K562 (cell line): ENCODE measurements at regions not wholly inside any gene's neighbourhood (a gene's known extent, or its start where the extent isn't known, plus 50 kb on each side); places are given as distances from the start of the nearest gene placed in this dataset.

Experiments
- ATAC-seq: fragments of 200-7000 bp; cut with Tn5 transposase; 3 replicates; pipeline ENCODE4 v1.9.1; 2020; ENCODE audit warnings: moderate library complexity
- BruUV-seq: library from RNA; stranded (reverse); fragments of 400-500 nt; replicated peaks from 2 replicates; lab custom pipeline; 2021; lab: Mats Ljungman, UMichigan
- CTCF ChIA-PET: fragments of 300-600 bp; formaldehyde crosslinking; extraction: SDS; loops from one replicate; lab custom pipeline; 2021; ENCODE audit warnings: low intra/inter-chr PET ratio; lab: Yijun Ruan, JAX
- POLR2A ChIA-PET: fragments of 300-600, 350-650 bp; sonication (Branson Sonifier 250); formaldehyde crosslinking; extraction: SDS; loops from one replicate; lab custom pipeline; 2021; ENCODE audit warnings: antibody characterized with exemption, inconsistent platforms; lab: Yijun Ruan, JAX
- DNase-seq, 4 experiments: peaks; one replicate each; pipeline versions ENCODE4 v3.0.0 to v3.0.0-alpha.2; 2011 to 2018; ENCODE audit warnings: low spot score in 3 of 4, mixed read lengths in 3 of 4; ENCODE audit errors: extremely low read depth in 1 of 4
- FAIRE-seq: peaks from 2 replicates; lab custom pipeline; 2011; peaks lifted over from hg19 to GRCh38; lab: Jason Lieb, UNC
- H2AFZ ChIP-seq: 2 replicates; pipeline ENCODE4 v1.6.0; 2011; ENCODE audit warnings: low read depth, low read length, control low read depth, inconsistent platforms
- H3K27ac ChIP-seq: fragments of 200-600 bp; 3 replicates; pipeline ENCODE4 v1.8.0; 2011; ENCODE audit warnings: low read depth, mild to moderate bottlenecking, control low read depth, inconsistent platforms, low read length, moderate library complexity, mixed read lengths; ENCODE audit errors: extremely low read depth
- H3K27me3 ChIP-seq, 2 experiments: fragments of 300-600 bp in 1 of 2; 2 replicates in 1 of 2; 3 replicates in 1 of 2; pipeline versions ENCODE4 v1.6.0 to v1.8.0; 2011; ENCODE audit warnings: inconsistent platforms in 2 of 2, low read length in 2 of 2, mild to moderate bottlenecking in 1 of 2, mixed read lengths in 1 of 2, moderate library complexity in 1 of 2; ENCODE audit not compliant: control insufficient read depth in 2 of 2, insufficient read depth in 2 of 2
- H3K36me3 ChIP-seq: fragments of 300-600 bp; 3 replicates; pipeline ENCODE4 v1.8.0; 2011; ENCODE audit warnings: mild to moderate bottlenecking, low read length, inconsistent platforms; ENCODE audit not compliant: control insufficient read depth, insufficient read depth
- H3K4me1 ChIP-seq, 2 experiments: fragments of 200-600 bp in 1 of 2; replicated peaks in 1 of 2; 2 replicates in 1 of 2; 3 replicates in 1 of 2; pipeline versions ENCODE4 v1.5.1 to v1.8.0; 2011; ENCODE audit warnings: inconsistent platforms in 2 of 2, low read length in 2 of 2, mild to moderate bottlenecking in 1 of 2, mixed read lengths in 1 of 2, moderate library complexity in 1 of 2; ENCODE audit not compliant: control insufficient read depth in 2 of 2, insufficient read depth in 2 of 2
- H3K4me2 ChIP-seq: 2 replicates; pipeline ENCODE4 v1.6.1; 2011; ENCODE audit warnings: low read length, control low read depth, inconsistent platforms, mixed read lengths; ENCODE audit not compliant: insufficient read depth
- H3K4me3 ChIP-seq: fragments of 200-600 bp; sonication (generic), shearing (Covaris generic); 2 replicates; pipeline ENCODE4 v1.5.1; 2016; ENCODE audit warnings: control low read depth, inconsistent platforms
- H3K79me2 ChIP-seq: fragments of 200-600 bp; 3 replicates; pipeline ENCODE4 v1.8.0; 2011; ENCODE audit warnings: low read length, inconsistent platforms; ENCODE audit not compliant: control insufficient read depth, insufficient read depth
- H3K9ac ChIP-seq, 2 experiments: 2 replicates each; pipeline versions ENCODE4 v1.6.0 to v1.6.1; 2011; ENCODE audit warnings: low read depth in 2 of 2, low read length in 2 of 2, control low read depth in 1 of 2, inconsistent platforms in 1 of 2, mild to moderate bottlenecking in 1 of 2, mixed read lengths in 1 of 2; ENCODE audit not compliant: insufficient read depth in 1 of 2
- H3K9me1 ChIP-seq: one replicate; pipeline ENCODE4 v1.6.0; 2011; ENCODE audit warnings: inconsistent platforms, mild to moderate bottlenecking, low read length, moderate library complexity; ENCODE audit not compliant: control insufficient read depth, insufficient read depth
- H3K9me3 ChIP-seq: replicated peaks from 2 replicates; pipeline ENCODE4 v1.5.1; 2011; ENCODE audit warnings: low read depth, low read length, inconsistent platforms; ENCODE audit not compliant: control insufficient read depth, insufficient read depth
- H4K20me1 ChIP-seq: replicated peaks from 2 replicates; pipeline ENCODE4 v1.6.1; 2011; ENCODE audit warnings: low read length, inconsistent platforms, mixed read lengths; ENCODE audit not compliant: control insufficient read depth, insufficient read depth
- CEBPG ChIP-seq, 3 experiments: fragments of 200-800 bp in 1 of 3; sonication (Bioruptor generic) in 1 of 3; sonication (generic) in 1 of 3; formaldehyde crosslinking in 1 of 3; IDR thresholded peaks in 2 of 3; conservative IDR thresholded peaks in 1 of 3; 2 replicates each; pipeline versions ENCODE4 v1.6.1 to v1.8.0; 2016 to 2022; ENCODE audit warnings: missing compliant biosample characterization in 2 of 3, missing genetic modification characterization in 2 of 3, mild to moderate bottlenecking in 1 of 3, missing genetic modification reagents in 1 of 3
- KLF13 ChIP-seq: fragments of 450-650 bp; IDR thresholded peaks from 2 replicates; pipeline ENCODE4 v1.6.1; 2016; ENCODE audit warnings: missing genetic modification characterization, low read depth, mild to moderate bottlenecking, missing compliant biosample characterization, moderate library complexity, borderline replicate concordance
- SREBF1 ChIP-seq: fragments of 150-350 bp; IDR thresholded peaks from 2 replicates; pipeline ENCODE4 v1.6.1; 2014; ENCODE audit warnings: antibody characterized with exemption, low read depth, low read length, borderline replicate concordance
- WGBS: fragments of 100-300 bp; shearing (Covaris generic); methylation state at CpG from one replicate; pipeline ENCODE4 v1.1.6; 2016; ENCODE audit warnings: low coverage, mixed read lengths; ENCODE audit not compliant: insufficient coverage; ENCODE audit errors: missing lambda C conversion rate; 5-methylcytosine and 5-hydroxymethylcytosine counted together
- in situ Hi-C: fragments of 300-500 bp; cut with MboI; formaldehyde crosslinking; loops from 4 replicates; pipeline ENCODE4 v1.15.0; 2018; ENCODE audit warnings: inconsistent platforms, mixed read lengths
- intact Hi-C: fragments of 100-400 bp; cut with micrococcal nuclease; formaldehyde crosslinking; loops from 2 replicates; pipeline ENCODE4 v1.14.2; 2022
- TF ChIP-seq, protein P1 (sequence below): fragments of 250-450 bp; sonication (Bioruptor Pico); IDR thresholded peaks from 2 replicates; pipeline ENCODE4 v1.8.0; 2022; ENCODE audit warnings: inconsistent platforms
- TF ChIP-seq, protein P2 (sequence below): sonication (generic); formaldehyde crosslinking; IDR thresholded peaks from 2 replicates; pipeline ENCODE4 v1.8.0; 2022; ENCODE audit warnings: mild to moderate bottlenecking, missing genetic modification reagents
- TF ChIP-seq, protein P3 (sequence below), 3 experiments: fragments of 200-800 bp in 1 of 3; fragments of 250-450 bp in 1 of 3; fragments of 450-650 bp in 1 of 3; sonication (Bioruptor Pico) in 1 of 3; sonication (Bioruptor generic) in 1 of 3; formaldehyde crosslinking in 1 of 3; IDR thresholded peaks; 2 replicates each; pipeline versions ENCODE4 v1.6.1 to v1.8.0; 2016 to 2022; ENCODE audit warnings: mild to moderate bottlenecking in 2 of 3, missing genetic modification characterization in 2 of 3, missing compliant biosample characterization in 1 of 3, moderate library complexity in 1 of 3

DNA sequence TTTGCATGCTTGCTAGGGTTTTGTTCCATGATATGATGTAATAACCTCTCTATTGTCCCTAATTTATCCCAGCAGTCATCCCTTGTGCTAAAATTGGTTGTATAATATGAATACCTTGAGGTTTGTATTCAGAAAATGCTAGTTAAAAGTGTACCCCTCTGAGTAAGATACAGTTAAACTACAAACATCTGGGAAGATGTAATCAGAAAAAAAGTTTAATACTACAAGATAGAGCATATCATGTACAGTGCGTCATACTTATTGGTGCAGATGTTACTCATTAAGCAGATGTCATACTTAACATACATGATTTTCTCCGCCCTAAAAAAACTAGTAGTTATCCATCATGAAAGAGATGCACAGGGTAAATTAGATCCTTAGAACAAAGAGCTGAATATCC lies 336.1 kb upstream of the KCND2 start:
- WGBS, result 53% methylated on average over 2 of the region's 2 CpGs
- no peaks in the 10 kb centered on the region for H3K79me2 ChIP-seq
- DNase-seq, result no peak
- no peak overlapping the region for H3K9ac ChIP-seq
- in situ Hi-C loops, result no loop called here
- no peaks in the 10 kb centered on the region for H3K27me3 ChIP-seq
- H3K4me2 ChIP-seq, result no peak overlapping the region
- POLR2A ChIA-PET, result no interaction called here
- no peak for ATAC-seq
- BruUV-seq, result no TSS peak
- no peak for TF ChIP-seq KLF13 (tag)
- peaks cover 0 to 1% of the 10 kb centered on the region in 2 experiments; a peak in 1 of 5 replicates for H3K4me1 ChIP-seq
- H4K20me1 ChIP-seq, result no peaks in the 10 kb centered on the region
- no peaks in the 10 kb centered on the region for H3K9me3 ChIP-seq
- intact Hi-C loops, result loop anchor here (10.0 kb wide), 2 partner anchors 118 to 338 kb away; partner anchors contain the start of gene KCND2
- H2AFZ ChIP-seq, result no peak overlapping the region
- no peaks in the 10 kb centered on the region for H3K36me3 ChIP-seq
- FAIRE-seq, result no peak
- no peaks in the 10 kb centered on the region for H3K9me1 ChIP-seq
- CTCF ChIA-PET, result no interaction called here
- no peak overlapping the region for H3K27ac ChIP-seq
- H3K4me3 ChIP-seq, result no peak overlapping the region

DNA sequence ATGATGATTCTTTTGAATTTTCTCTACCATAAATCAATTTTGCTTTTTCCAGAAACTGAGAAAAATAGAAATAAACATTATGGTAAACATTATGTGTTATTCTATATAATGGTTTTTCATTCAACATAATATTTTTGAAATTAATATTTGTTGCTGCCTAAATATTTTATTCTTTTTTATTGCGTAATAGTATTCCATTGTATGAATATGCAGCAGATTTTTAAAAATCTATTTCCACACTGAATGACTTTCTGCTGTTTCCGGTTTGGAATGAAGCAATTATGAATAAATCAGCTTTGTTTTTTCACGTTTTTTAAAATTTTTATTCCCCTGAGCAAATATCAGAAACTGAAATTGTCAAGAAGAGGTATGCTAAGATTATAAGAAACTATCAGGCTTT lies 335.2 kb upstream of the KCND2 start:
- DNase-seq (no peak), ATAC-seq (no peak), FAIRE-seq (no peak)
- H3K79me2 ChIP-seq, result no peaks in the 10 kb centered on the region
- H3K9me1 ChIP-seq, result no peaks in the 10 kb centered on the region
- H3K36me3 ChIP-seq, result no peaks in the 10 kb centered on the region
- no peaks in the 10 kb centered on the region for H4K20me1 ChIP-seq
- intact Hi-C loops, result loop anchor here (10.0 kb wide), 2 partner anchors 117 to 337 kb away; partner anchors contain the start of gene KCND2
- in situ Hi-C loops, result no loop called here
- no peak overlapping the region for H2AFZ ChIP-seq
- H3K27ac ChIP-seq, result no peak overlapping the region
- no peak overlapping the region for H3K4me3 ChIP-seq
- no peaks in the 10 kb centered on the region for H3K9me3 ChIP-seq
- H3K4me1 ChIP-seq, result no peaks in the 10 kb centered on the region
- WGBS, result 48% methylated on average over 3 of the region's 3 CpGs
- no peak overlapping the region for H3K4me2 ChIP-seq
- no peaks in the 10 kb centered on the region for H3K27me3 ChIP-seq
- no TSS peak for BruUV-seq
- POLR2A ChIA-PET, result no interaction called here
- CTCF ChIA-PET, result interaction anchor here (0.6 kb wide), 1 partner anchor 142 kb away, joined by 6 read pairs; no protein-coding TSS in a partner anchor
- H3K9ac ChIP-seq, result no peak overlapping the region
- TF ChIP-seq CEBPG (CRISPR knock-in tag; IDR thresholded peaks at IDR 0.05) (no peak), CEBPG (tag; conservative IDR thresholded peaks at IDR 0.05 in 1 of 2, IDR thresholded peaks at IDR 0.05 in 1 of 2) (peak; percentile 54 to 99; a peak in 3 of 4 replicates), SREBF1 (no peak)
- TF ChIP-seq, protein P1, sequence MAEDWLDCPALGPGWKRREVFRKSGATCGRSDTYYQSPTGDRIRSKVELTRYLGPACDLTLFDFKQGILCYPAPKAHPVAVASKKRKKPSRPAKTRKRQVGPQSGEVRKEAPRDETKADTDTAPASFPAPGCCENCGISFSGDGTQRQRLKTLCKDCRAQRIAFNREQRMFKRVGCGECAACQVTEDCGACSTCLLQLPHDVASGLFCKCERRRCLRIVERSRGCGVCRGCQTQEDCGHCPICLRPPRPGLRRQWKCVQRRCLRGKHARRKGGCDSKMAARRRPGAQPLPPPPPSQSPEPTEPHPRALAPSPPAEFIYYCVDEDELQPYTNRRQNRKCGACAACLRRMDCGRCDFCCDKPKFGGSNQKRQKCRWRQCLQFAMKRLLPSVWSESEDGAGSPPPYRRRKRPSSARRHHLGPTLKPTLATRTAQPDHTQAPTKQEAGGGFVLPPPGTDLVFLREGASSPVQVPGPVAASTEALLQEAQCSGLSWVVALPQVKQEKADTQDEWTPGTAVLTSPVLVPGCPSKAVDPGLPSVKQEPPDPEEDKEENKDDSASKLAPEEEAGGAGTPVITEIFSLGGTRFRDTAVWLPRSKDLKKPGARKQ, result no peak
- TF ChIP-seq, protein P2, sequence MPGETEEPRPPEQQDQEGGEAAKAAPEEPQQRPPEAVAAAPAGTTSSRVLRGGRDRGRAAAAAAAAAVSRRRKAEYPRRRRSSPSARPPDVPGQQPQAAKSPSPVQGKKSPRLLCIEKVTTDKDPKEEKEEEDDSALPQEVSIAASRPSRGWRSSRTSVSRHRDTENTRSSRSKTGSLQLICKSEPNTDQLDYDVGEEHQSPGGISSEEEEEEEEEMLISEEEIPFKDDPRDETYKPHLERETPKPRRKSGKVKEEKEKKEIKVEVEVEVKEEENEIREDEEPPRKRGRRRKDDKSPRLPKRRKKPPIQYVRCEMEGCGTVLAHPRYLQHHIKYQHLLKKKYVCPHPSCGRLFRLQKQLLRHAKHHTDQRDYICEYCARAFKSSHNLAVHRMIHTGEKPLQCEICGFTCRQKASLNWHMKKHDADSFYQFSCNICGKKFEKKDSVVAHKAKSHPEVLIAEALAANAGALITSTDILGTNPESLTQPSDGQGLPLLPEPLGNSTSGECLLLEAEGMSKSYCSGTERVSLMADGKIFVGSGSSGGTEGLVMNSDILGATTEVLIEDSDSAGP (CRISPR knock-in tag), result no peak
- TF ChIP-seq, protein P3, sequence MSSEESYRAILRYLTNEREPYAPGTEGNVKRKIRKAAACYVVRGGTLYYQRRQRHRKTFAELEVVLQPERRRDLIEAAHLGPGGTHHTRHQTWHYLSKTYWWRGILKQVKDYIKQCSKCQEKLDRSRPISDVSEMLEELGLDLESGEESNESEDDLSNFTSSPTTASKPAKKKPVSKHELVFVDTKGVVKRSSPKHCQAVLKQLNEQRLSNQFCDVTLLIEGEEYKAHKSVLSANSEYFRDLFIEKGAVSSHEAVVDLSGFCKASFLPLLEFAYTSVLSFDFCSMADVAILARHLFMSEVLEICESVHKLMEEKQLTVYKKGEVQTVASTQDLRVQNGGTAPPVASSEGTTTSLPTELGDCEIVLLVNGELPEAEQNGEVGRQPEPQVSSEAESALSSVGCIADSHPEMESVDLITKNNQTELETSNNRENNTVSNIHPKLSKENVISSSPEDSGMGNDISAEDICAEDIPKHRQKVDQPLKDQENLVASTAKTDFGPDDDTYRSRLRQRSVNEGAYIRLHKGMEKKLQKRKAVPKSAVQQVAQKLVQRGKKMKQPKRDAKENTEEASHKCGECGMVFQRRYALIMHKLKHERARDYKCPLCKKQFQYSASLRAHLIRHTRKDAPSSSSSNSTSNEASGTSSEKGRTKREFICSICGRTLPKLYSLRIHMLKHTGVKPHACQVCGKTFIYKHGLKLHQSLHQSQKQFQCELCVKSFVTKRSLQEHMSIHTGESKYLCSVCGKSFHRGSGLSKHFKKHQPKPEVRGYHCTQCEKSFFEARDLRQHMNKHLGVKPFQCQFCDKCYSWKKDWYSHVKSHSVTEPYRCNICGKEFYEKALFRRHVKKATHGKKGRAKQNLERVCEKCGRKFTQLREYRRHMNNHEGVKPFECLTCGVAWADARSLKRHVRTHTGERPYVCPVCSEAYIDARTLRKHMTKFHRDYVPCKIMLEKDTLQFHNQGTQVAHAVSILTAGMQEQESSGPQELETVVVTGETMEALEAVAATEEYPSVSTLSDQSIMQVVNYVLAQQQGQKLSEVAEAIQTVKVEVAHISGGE (CRISPR knock-in tag; IDR thresholded peaks at IDR 0.05), result no peak
